Osteoblast (primary cell): ENCODE measurements at regions not wholly inside any gene's neighbourhood (a gene's known extent, or its start where the extent isn't known, plus 50 kb on each side); places are given as distances from the start of the nearest gene placed in this dataset.
"Not testable (repeated sequence)": the region's sequence is repeated elsewhere in the genome, so short reads cannot be mapped to it uniquely, and the experiment has no call there.

Source experiments
- DNase-seq: peaks from one replicate; pipeline ENCODE4 v3.0.0; 2011; ENCODE audit warnings: low spot score, mixed read lengths; ENCODE audit not compliant: insufficient read length; ENCODE audit errors: missing footprints
- H2AFZ ChIP-seq: 2 replicates; pipeline ENCODE4 v1.6.0; 2011; ENCODE audit warnings: mild to moderate bottlenecking, low read length
- H3K27ac ChIP-seq: 2 replicates; pipeline ENCODE4 v1.5.1; 2011; ENCODE audit warnings: mild to moderate bottlenecking, low read depth, low read length, moderate library complexity
- H3K27me3 ChIP-seq: 2 replicates; pipeline ENCODE4 v1.6.0; 2012; ENCODE audit warnings: mild to moderate bottlenecking, control low read depth, inconsistent platforms, low read length, moderate library complexity; ENCODE audit not compliant: insufficient read depth
- H3K36me3 ChIP-seq: 2 replicates; pipeline ENCODE4 v1.5.1; 2011; ENCODE audit warnings: mild to moderate bottlenecking, low read length, control low read depth, moderate library complexity; ENCODE audit not compliant: insufficient read depth
- H3K4me1 ChIP-seq: 2 replicates; pipeline ENCODE4 v1.5.1; 2011; ENCODE audit warnings: mild to moderate bottlenecking, low read length, control low read depth, moderate library complexity; ENCODE audit not compliant: insufficient read depth
- H3K4me2 ChIP-seq: 2 replicates; pipeline ENCODE4 v1.6.0; 2011; ENCODE audit warnings: mild to moderate bottlenecking, low read length; ENCODE audit not compliant: insufficient read depth
- H3K4me3 ChIP-seq: fragments of 200-600 bp; sonication (generic); 3 replicates; pipeline ENCODE4 v1.5.1; 2012; ENCODE audit warnings: mild to moderate bottlenecking, low read length, inconsistent platforms; ENCODE audit not compliant: insufficient read depth
- H3K79me2 ChIP-seq: 2 replicates; pipeline ENCODE4 v1.6.0; 2012; ENCODE audit warnings: mild to moderate bottlenecking, low read length, control low read depth, inconsistent platforms; ENCODE audit not compliant: insufficient read depth
- H3K9me3 ChIP-seq: 2 replicates; pipeline ENCODE4 v1.5.1; 2011; ENCODE audit warnings: low read depth, low read length, control low read depth
- H4K20me1 ChIP-seq: 2 replicates; pipeline ENCODE4 v1.6.0; 2012; ENCODE audit warnings: mild to moderate bottlenecking, low read length, control low read depth; ENCODE audit not compliant: insufficient read depth
- TF ChIP-seq, protein P1 (sequence below): IDR thresholded peaks from 2 replicates; pipeline ENCODE4 v1.5.1; 2011; ENCODE audit warnings: mild to moderate bottlenecking, low read depth, low read length, moderate library complexity; ENCODE audit errors: extremely low read depth

DNA sequence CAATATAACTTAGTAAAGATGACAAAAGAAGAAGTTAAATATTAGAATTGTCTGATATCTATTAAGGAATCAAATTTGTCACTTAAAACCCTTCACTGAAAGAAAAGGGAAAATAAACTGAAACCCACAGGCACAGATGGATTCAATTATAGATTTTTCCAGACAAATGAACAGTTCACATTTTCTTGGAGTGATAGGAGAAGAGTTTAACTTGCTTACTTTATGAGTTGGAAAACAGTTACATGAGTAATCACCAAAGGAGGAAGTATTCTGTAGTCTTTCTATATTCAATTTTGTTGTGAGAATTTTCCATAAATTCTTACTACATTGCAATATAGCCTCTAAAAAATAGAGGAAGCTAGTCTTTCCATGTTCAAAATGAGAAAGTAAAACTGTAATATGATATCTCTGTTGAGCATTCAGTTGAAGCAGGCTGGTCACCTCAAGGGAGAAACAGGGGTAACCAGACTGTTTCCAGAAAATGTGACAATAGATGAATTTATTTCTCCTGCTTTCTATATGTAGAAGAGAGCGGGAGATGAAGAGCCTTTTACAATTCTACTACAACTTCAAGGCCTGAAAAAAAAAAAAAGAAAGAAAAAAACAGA is 330.3 kb upstream of the EPHA5 start:
- Histone ChIP-seq H3K9me3 (no peaks in the 10 kb centered on the region), H2AFZ (no peak overlapping the region), H3K4me3 (no peak overlapping the region), H4K20me1 (no peaks in the 10 kb centered on the region), H3K4me1 (no peaks in the 10 kb centered on the region), H3K4me2 (no peak overlapping the region), H3K27me3 (no peaks in the 10 kb centered on the region), H3K36me3 (no peaks in the 10 kb centered on the region), H3K27ac (no peak overlapping the region), H3K79me2 (no peaks in the 10 kb centered on the region)
- peak; percentile 5 for DNase-seq
- TF ChIP-seq, protein P1, sequence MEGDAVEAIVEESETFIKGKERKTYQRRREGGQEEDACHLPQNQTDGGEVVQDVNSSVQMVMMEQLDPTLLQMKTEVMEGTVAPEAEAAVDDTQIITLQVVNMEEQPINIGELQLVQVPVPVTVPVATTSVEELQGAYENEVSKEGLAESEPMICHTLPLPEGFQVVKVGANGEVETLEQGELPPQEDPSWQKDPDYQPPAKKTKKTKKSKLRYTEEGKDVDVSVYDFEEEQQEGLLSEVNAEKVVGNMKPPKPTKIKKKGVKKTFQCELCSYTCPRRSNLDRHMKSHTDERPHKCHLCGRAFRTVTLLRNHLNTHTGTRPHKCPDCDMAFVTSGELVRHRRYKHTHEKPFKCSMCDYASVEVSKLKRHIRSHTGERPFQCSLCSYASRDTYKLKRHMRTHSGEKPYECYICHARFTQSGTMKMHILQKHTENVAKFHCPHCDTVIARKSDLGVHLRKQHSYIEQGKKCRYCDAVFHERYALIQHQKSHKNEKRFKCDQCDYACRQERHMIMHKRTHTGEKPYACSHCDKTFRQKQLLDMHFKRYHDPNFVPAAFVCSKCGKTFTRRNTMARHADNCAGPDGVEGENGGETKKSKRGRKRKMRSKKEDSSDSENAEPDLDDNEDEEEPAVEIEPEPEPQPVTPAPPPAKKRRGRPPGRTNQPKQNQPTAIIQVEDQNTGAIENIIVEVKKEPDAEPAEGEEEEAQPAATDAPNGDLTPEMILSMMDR, result no peak

DNA sequence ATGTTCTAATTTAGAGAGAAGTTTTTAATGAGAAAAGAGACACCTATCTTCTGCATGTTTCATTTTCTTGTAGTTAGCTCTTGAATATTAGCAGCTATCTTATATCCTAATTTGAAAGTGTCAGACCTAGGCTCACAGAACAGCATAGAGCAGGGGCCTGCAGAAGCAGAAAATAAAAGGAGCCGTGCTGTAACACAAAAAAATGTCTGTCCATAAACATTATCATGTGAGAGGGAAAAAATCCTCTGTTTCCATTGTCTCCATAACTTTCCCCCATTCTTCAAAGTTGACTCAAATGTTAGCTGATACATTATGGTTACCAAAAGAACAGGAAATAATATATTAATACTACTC is 329.2 kb upstream of the EPHA5 start:
- no peak overlapping the region for H3K4me2 ChIP-seq

DNA sequence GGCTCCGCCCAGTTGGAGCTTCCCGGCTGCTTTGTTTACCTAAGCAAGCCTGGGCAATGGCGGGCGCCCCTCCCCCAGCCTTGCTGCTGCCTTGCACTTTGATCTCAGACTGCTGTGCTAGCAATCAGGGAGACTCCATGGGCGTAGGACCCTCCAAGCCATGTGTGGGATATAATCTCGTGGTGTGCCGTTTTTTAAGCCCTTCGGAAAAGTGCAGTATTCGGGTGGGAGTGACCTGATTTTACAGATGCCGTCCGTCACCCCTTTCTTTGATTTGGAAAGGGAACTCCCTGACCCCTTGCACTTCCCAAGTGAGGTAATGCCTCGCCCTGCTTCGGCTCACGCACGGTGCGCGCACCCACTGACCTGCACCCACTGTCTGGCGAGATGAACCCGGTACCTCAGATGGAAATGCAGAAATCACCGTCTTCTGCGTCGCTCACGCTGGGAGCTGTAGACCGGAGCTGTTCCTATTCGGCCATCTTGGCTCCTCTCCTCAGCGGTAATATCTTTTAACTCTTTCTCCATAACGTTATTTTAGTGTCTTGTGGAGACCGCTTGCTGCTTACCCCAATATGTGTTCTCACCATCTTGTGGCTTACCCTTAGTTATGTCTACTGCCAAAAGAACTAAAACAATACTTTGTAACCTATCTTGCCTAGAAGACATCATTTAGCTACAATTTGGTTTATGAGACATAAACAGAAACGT is 328.7 kb upstream of the EPHA5 start:
- not testable (repeated sequence) for H3K4me1 ChIP-seq, H3K4me3 ChIP-seq, H3K9me3 ChIP-seq, H3K27ac ChIP-seq, DNase-seq, H3K79me2 ChIP-seq, H3K4me2 ChIP-seq, H4K20me1 ChIP-seq, H3K27me3 ChIP-seq, H2AFZ ChIP-seq, H3K36me3 ChIP-seq

More for the DNA sequence above, 329.2 kb upstream of the EPHA5 start:
- no peak overlapping the region for H3K27ac ChIP-seq
- H3K27me3 ChIP-seq, result no peaks in the 10 kb centered on the region
- H3K4me1 ChIP-seq, result no peaks in the 10 kb centered on the region
- TF ChIP-seq, protein P1, result no peak
- H3K4me3 ChIP-seq, result no peak overlapping the region
- H2AFZ ChIP-seq, result no peak overlapping the region
- H3K79me2 ChIP-seq, result no peaks in the 10 kb centered on the region
- peak; percentile 31 for DNase-seq
- H4K20me1 ChIP-seq, result no peaks in the 10 kb centered on the region
- no peaks in the 10 kb centered on the region for H3K36me3 ChIP-seq
- H3K9me3 ChIP-seq, result no peaks in the 10 kb centered on the region

DNA sequence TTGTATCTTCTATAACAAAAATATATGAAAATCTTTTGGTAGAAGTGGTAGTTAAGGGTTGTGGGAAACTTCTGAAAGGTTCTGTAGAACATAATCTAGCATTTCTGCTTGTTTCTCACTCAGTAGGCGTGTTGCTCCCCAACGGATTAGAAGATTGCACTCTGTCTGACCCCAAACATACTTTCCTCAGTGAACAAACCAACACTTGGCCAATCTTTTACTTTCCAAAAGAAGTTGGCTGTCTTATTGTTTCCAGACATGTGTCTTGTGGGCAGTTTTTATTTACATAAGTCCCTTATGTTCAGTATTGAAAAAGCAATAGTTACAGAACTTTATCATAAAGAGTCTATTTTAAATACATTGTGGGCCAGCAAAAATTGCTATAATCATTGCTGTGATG is 312.8 kb upstream of the EPHA5 start:
- Histone ChIP-seq H3K79me2 (no peaks in the 10 kb centered on the region), H2AFZ (peak overlapping the region; percentile 35), H3K36me3 (no peaks in the 10 kb centered on the region), H3K9me3 (no peaks in the 10 kb centered on the region), H3K27me3 (no peaks in the 10 kb centered on the region), H3K4me2 (peak overlapping the region; percentile 23), H3K27ac (peak overlapping the region; percentile 51), H4K20me1 (no peaks in the 10 kb centered on the region), H3K4me3 (no peak overlapping the region), H3K4me1 (no peaks in the 10 kb centered on the region)
- TF ChIP-seq, protein P1, result no peak
- DNase-seq, result peak; percentile 75
